Tibial nerve (tissue), 4 donors: ENCODE measurements at regions not wholly inside any gene's neighbourhood (a gene's known extent, or its start where the extent isn't known, plus 50 kb on each side); places are given as distances from the start of the nearest gene placed in this dataset.

ENCODE experiments used
- DNase-seq, 2 donors: peaks; one replicate each; pipeline ENCODE4 v3.0.0-alpha.2; 2019; ENCODE audit warnings: low spot score in 2 of 2
- H3K27ac ChIP-seq, 4 donors: fragments of 200-600 bp; sonication (generic) in 3 of 4; one replicate each; pipeline ENCODE4 v1.5.1; 2017 to 2019; ENCODE audit warnings: mild to moderate bottlenecking in 1 of 4
- H3K27me3 ChIP-seq, 2 donors: fragments of 200-600 bp; sonication (generic) in 1 of 2; one replicate each; pipeline versions ENCODE4 v1.5.1 to v1.6.0; 2017 to 2019
- H3K36me3 ChIP-seq, 3 donors: fragments of 200-600 bp; sonication (generic); one replicate each; pipeline ENCODE4 v1.5.1; 2018 to 2019
- H3K4me1 ChIP-seq, 4 donors: fragments of 200-600 bp; sonication (generic) in 3 of 4; one replicate each; pipeline ENCODE4 v1.5.1; 2017 to 2019
- H3K4me3 ChIP-seq, 4 donors: fragments of 200-600 bp; sonication (generic) in 3 of 4; one replicate each; pipeline ENCODE4 v1.5.1; 2017 to 2019; ENCODE audit warnings: mild to moderate bottlenecking in 1 of 4, moderate library complexity in 1 of 4
- H3K9me3 ChIP-seq, 4 donors: fragments of 200-600 bp; sonication (generic) in 3 of 4; one replicate each; pipeline ENCODE4 v1.5.1; 2017 to 2019
- CTCF ChIP-seq, 5 experiments: fragments of 200-600 bp in 3 of 5; fragments of 450-650 bp in 2 of 5; sonication (generic) in 3 of 5; IDR thresholded peaks; one replicate each; pipeline ENCODE4 v1.5.1; 2016 to 2019; ENCODE audit warnings: antibody characterized with exemption in 5 of 5, mild to moderate bottlenecking in 3 of 5, moderate library complexity in 2 of 5
- EP300 ChIP-seq, 2 donors: sonication (generic); formaldehyde crosslinking; IDR thresholded peaks; one replicate each; pipeline ENCODE4 v1.6.1; 2017; ENCODE audit warnings: antibody characterized with exemption in 2 of 2, mild to moderate bottlenecking in 1 of 2
- POLR2A ChIP-seq, 2 donors: fragments of 450-650 bp; IDR thresholded peaks; one replicate each; pipeline ENCODE4 v1.6.1; 2017; ENCODE audit warnings: antibody characterized with exemption in 2 of 2, mild to moderate bottlenecking in 2 of 2, moderate library complexity in 2 of 2
- WGBS, 2 donors: methylation state at CpG; one replicate each; pipeline ENCODE4 v1.1.5; 2018; 5-methylcytosine and 5-hydroxymethylcytosine counted together

GRCh38 chr9:1222511-1222910, 172.4 kb downstream of the DMRT2 start:
- no peaks in the 10 kb centered on the region for H3K27me3 ChIP-seq
- no peak for TF ChIP-seq CTCF (IDR thresholded peaks at IDR 0.05)
- TF ChIP-seq POLR2A (IDR thresholded peaks at IDR 0.05) = no peak
- TF ChIP-seq EP300 (IDR thresholded peaks at IDR 0.05) = no peak
- no peaks in the 10 kb centered on the region for H3K36me3 ChIP-seq
- H3K4me3 ChIP-seq = no peak overlapping the region
- H3K9me3 ChIP-seq = no peaks in the 10 kb centered on the region
- H3K27ac ChIP-seq = no peak overlapping the region
- 44 to 66% methylated on average over 3 of the region's 3 CpGs for WGBS, 2 donors
- DNase-seq = no peak
- no peaks in the 10 kb centered on the region for H3K4me1 ChIP-seq

DNA sequence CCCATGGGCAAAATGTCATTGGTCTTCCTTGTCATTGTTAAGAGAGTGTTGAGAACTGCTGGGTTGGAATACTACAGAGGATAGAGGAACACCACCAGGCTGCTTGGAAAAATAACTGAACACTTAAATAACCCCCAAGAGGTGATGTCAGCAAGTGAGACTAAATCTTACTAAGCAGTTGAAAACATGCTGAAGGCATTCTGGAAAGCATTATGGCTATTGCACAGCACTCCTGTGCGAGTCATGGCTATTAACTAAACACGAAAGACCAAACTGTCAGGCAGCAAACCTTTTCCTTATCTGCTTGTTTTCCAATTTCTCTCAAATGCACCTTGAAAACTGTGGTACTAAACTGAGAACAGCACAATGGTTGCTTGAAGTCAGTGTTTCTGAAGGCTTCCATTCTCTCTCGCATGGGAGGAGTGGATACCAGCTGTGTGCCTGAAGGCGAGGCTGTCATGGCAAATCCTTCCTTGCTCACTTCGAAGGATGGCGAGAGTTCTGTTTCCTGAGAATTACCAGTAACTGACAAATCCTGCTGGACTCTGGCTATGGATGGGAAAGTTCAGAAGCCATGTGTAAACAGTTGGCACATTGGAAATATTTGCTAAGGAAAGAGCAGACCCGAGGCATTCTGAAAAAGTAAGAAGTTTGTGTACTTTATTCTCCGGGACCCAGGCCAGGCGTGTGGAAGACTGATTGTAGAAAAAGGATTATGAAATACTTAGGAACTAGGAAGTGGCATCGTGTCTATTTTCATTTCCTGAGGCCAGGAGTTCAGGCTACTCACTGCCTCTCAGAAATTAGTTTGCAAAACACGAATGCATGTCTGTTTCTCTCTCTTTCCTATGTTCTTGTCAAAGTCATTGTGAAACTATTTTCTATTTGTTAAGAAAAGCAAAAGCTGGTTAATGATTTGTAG, 182.1 kb downstream of the DMRT2 start:
- Histone ChIP-seq H3K4me1 (peaks cover 0 to 26% (median 0%) of the 10 kb centered on the region in 4 donors), H3K27me3 (no peaks in the 10 kb centered on the region), H3K36me3 (no peaks in the 10 kb centered on the region), H3K27ac (peak overlapping the region in 2 of 4 donors; percentile 26 to 44), H3K4me3 (no peak overlapping the region), H3K9me3 (no peaks in the 10 kb centered on the region)
- 19 to 25% methylated on average over 11 of the region's 11 CpGs for WGBS, 2 donors
- peak; percentile 60 to 78 for DNase-seq
- TF ChIP-seq EP300 (IDR thresholded peaks at IDR 0.05) = peak in 1 of 2 donors; percentile 77
- no peak for TF ChIP-seq CTCF (IDR thresholded peaks at IDR 0.05)

DNA sequence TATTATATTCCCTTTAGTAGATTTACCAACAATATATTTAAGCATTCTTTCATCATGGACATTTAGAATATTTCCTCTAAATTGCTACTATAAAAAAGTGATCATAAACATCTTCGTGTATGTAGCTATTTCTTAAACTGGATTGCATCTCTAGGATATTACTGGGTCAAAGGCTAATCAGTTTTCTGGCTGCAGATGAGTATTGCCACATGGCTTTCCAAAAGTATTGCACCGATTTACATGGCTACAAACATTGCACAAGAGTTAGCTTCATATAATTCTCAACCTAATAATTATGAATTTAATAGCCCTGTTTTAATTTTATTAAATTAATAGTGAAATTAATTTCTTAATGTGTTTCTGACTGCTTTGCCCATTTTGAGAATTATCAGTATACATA, 183.4 kb downstream of the DMRT2 start:
- Histone ChIP-seq H3K27me3 (no peaks in the 10 kb centered on the region), H3K36me3 (no peaks in the 10 kb centered on the region), H3K9me3 (no peaks in the 10 kb centered on the region), H3K27ac (no peak overlapping the region), H3K4me1 (peaks cover 0 to 26% (median 0%) of the 10 kb centered on the region in 4 donors), H3K4me3 (no peak overlapping the region)
- peak in 1 of 2 donors; percentile 37 for DNase-seq
- 48 to 53% methylated on average over 2 of the region's 2 CpGs for WGBS, 2 donors
- TF ChIP-seq EP300 (IDR thresholded peaks at IDR 0.05) = peak in 1 of 2 donors; percentile 54
- no peak for TF ChIP-seq CTCF (IDR thresholded peaks at IDR 0.05)

DNA sequence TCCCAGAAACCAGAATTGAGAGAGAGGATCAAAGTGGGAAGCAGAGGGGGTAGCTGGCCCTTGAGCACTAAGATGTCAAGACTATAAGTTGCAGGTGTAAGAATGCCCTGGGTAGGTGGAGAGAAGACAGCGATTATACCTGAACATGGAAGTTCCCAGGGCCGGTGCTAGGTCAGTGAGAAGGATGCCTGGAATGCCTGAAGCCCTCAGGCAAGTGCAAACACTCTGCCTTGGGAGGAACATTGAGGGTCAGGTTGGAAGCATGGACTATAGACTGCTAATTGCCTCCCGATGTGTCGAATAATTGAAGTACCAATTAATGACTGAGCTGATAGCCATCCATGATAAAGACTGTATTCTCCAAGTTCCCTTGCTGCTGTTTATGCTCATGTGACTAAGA, 185.5 kb downstream of the DMRT2 start:
- Histone ChIP-seq H3K4me3 (no peak overlapping the region), H3K27ac (no peak overlapping the region), H3K36me3 (no peaks in the 10 kb centered on the region), H3K9me3 (no peaks in the 10 kb centered on the region), H3K4me1 (peaks cover 0 to 26% (median 0%) of the 10 kb centered on the region in 4 donors), H3K27me3 (no peaks in the 10 kb centered on the region)
- 58 to 66% methylated on average over 4 of the region's 4 CpGs for WGBS, 2 donors
- no peak for DNase-seq
- TF ChIP-seq POLR2A (IDR thresholded peaks at IDR 0.05) (no peak), CTCF (IDR thresholded peaks at IDR 0.05) (no peak), EP300 (IDR thresholded peaks at IDR 0.05) (no peak)

DNA sequence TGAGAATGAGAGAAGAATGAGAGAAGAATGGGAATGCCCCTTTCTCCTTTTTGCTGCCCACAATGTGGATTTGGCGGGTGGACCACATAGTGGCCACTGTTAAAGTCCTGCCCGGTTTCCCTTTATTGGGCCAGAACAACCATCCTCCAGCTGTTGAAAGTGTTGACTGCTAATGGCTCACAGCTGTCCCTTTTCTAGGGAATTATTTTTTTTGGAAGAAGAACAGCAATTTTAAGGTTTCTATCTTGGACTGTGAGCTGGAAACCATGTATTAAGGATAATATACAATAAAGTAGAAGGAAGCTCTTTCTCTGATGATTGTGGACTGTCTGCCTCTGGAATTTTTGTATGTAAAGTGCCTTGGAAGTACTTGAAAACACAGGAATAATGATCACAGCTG, 185.9 kb downstream of the DMRT2 start:
- no peak overlapping the region for H3K27ac ChIP-seq
- H3K4me3 ChIP-seq = no peak overlapping the region
- no peak for DNase-seq
- H3K9me3 ChIP-seq = no peaks in the 10 kb centered on the region
- H3K36me3 ChIP-seq = no peaks in the 10 kb centered on the region
- WGBS, 2 donors = 52 to 55% methylated on average over 2 of the region's 2 CpGs
- TF ChIP-seq EP300 (IDR thresholded peaks at IDR 0.05) (no peak), POLR2A (IDR thresholded peaks at IDR 0.05) (no peak), CTCF (IDR thresholded peaks at IDR 0.05) (no peak)
- no peaks in the 10 kb centered on the region for H3K27me3 ChIP-seq
- H3K4me1 ChIP-seq = peaks cover 0 to 26% (median 0%) of the 10 kb centered on the region in 4 donors
